HCT116 (cell line): ENCODE measurements at regions not wholly inside any gene's neighbourhood (a gene's known extent, or its start where the extent isn't known, plus 50 kb on each side); places are given as distances from the start of the nearest gene placed in this dataset.

Experiments used
- ATAC-seq: fragments of 200-7000 bp; cut with Tn5 transposase; 2 replicates; pipeline ENCODE4 v1.9.1; 2020; ENCODE audit warnings: mild to moderate bottlenecking, moderate library complexity
- BruUV-seq: library from RNA; stranded (reverse); fragments of 400-500 nt; replicated peaks from 2 replicates; lab custom pipeline; 2021; lab: Mats Ljungman, UMichigan
- CTCF ChIA-PET: fragments of 300-600 bp; sonication (Branson Sonifier 250); formaldehyde crosslinking; loops from one replicate; lab custom pipeline; 2021; ENCODE audit warnings: antibody characterized with exemption; lab: Charles Lee
- POLR2A ChIA-PET: fragments of 300-600, 350-600 bp; sonication (Branson Sonifier 250); formaldehyde crosslinking; loops from one replicate; lab custom pipeline; 2021; ENCODE audit warnings: antibody characterized with exemption; lab: Charles Lee
- RAD21 ChIA-PET, 2 experiments: fragments of 300-600 bp; sonication (Branson Sonifier 250); formaldehyde crosslinking; loops; one replicate each; lab custom pipeline; 2023; ENCODE audit warnings: low total read pairs in 2 of 2; ENCODE audit not compliant: uncharacterized antibody in 2 of 2, unreplicated experiment in 2 of 2, low non-redundant PET in 1 of 2; lab: Charles Lee
- DNase-seq: peaks from one replicate; pipeline ENCODE4 v3.0.0-alpha.2; 2010; ENCODE audit warnings: low read depth, low spot score
- H2AFZ ChIP-seq: fragments of 200-600 bp; shearing (Covaris generic), sonication (generic); 2 replicates; pipeline ENCODE4 v1.6.1; 2017; ENCODE audit warnings: low read depth, mixed run types, mixed read lengths, antibody characterized with exemption, low read length; ENCODE audit not compliant: poor library complexity, severe bottlenecking
- H3K27ac ChIP-seq: 2 replicates; pipeline ENCODE4 v1.5.1; 2012; ENCODE audit warnings: low read depth, low read length
- H3K27me3 ChIP-seq: fragments of 200-600 bp; sonication (generic); 2 replicates; pipeline ENCODE4 v1.6.1; 2016; ENCODE audit warnings: mixed run types, low read length, mixed read lengths; ENCODE audit not compliant: insufficient read depth
- H3K36me3 ChIP-seq, 2 experiments: fragments of 200-500 bp in 1 of 2; fragments of 200-600 bp in 1 of 2; sonication (Bioruptor generic) in 1 of 2; sonication (generic) in 1 of 2; 2 replicates each; pipeline versions ENCODE4 v1.5.1 to v1.6.1; 2014 to 2016; ENCODE audit warnings: low read length in 2 of 2, inconsistent platforms in 1 of 2, mixed read lengths in 1 of 2, mixed run types in 1 of 2; ENCODE audit not compliant: insufficient read depth in 2 of 2, control insufficient read depth in 1 of 2
- H3K4me1 ChIP-seq, 2 experiments: fragments of 200-600 bp in 1 of 2; sonication (generic) in 1 of 2; 2 replicates each; pipeline versions ENCODE4 v1.5.1 to v1.6.1; 2012 to 2017; ENCODE audit warnings: low read length in 2 of 2, inconsistent platforms in 1 of 2, mild to moderate bottlenecking in 1 of 2, mixed read lengths in 1 of 2, mixed run types in 1 of 2, moderate library complexity in 1 of 2; ENCODE audit not compliant: insufficient read depth in 2 of 2, control insufficient read depth in 1 of 2
- H3K4me2 ChIP-seq: fragments of 200-600 bp; sonication (generic); 2 replicates; pipeline ENCODE4 v1.6.1; 2017; ENCODE audit warnings: mixed run types, low read length, mixed read lengths
- H3K4me3 ChIP-seq, 2 experiments: fragments of 200-600 bp in 1 of 2; sonication (generic) in 1 of 2; replicated peaks in 1 of 2; 2 replicates each; pipeline ENCODE4 v1.5.1; 2011 to 2016; ENCODE audit warnings: low read length in 2 of 2, control low read depth in 1 of 2, low read depth in 1 of 2, mild to moderate bottlenecking in 1 of 2, mixed read lengths in 1 of 2, mixed run types in 1 of 2
- H3K79me2 ChIP-seq: fragments of 200-600 bp; sonication (generic); 2 replicates; pipeline ENCODE4 v1.6.1; 2017; ENCODE audit warnings: mild to moderate bottlenecking, mixed run types, low read length, moderate library complexity, mixed read lengths; ENCODE audit not compliant: insufficient read depth
- H3K9ac ChIP-seq: fragments of 200-600 bp; sonication (generic); 2 replicates; pipeline ENCODE4 v1.6.1; 2016; ENCODE audit warnings: low read length, mixed read lengths
- H3K9me2 ChIP-seq: fragments of 200-600 bp; sonication (generic), shearing (Covaris generic); 2 replicates; pipeline ENCODE4 v1.6.1; 2017; ENCODE audit warnings: mixed run types, mild to moderate bottlenecking, moderate library complexity; ENCODE audit not compliant: insufficient read depth
- H3K9me3 ChIP-seq, 2 experiments: fragments of 200-500 bp in 1 of 2; fragments of 200-600 bp in 1 of 2; sonication (Bioruptor generic) in 1 of 2; sonication (generic) in 1 of 2; 2 replicates each; pipeline ENCODE4 v1.6.1; 2014 to 2017; ENCODE audit warnings: low read length in 2 of 2, mixed read lengths in 2 of 2, inconsistent platforms in 1 of 2, low read depth in 1 of 2, mild to moderate bottlenecking in 1 of 2, mixed run types in 1 of 2, moderate library complexity in 1 of 2; ENCODE audit not compliant: control insufficient read depth in 1 of 2, insufficient read depth in 1 of 2
- H4K20me1 ChIP-seq: fragments of 200-600 bp; sonication (generic), shearing (Covaris generic); 2 replicates; pipeline ENCODE4 v1.6.1; 2017; ENCODE audit warnings: mixed run types, mild to moderate bottlenecking, moderate library complexity; ENCODE audit not compliant: insufficient read depth
- CEBPB ChIP-seq: IDR thresholded peaks from 2 replicates; pipeline ENCODE4 v1.6.1; 2012; ENCODE audit warnings: low read depth
- EGR1 ChIP-seq: IDR thresholded peaks from 2 replicates; pipeline ENCODE4 v1.6.1; 2012; ENCODE audit warnings: low read depth
- EZH2 ChIP-seq: fragments of 200-600 bp; sonication (generic); IDR thresholded peaks from 2 replicates; pipeline ENCODE4 v1.6.1; 2017; ENCODE audit warnings: antibody characterized with exemption, mixed run types
- EZH2phosphoT487 ChIP-seq: fragments of 200-600 bp; IDR thresholded peaks from 2 replicates; pipeline ENCODE4 v1.6.1; 2018; ENCODE audit warnings: antibody characterized with exemption, borderline replicate concordance
- JUND ChIP-seq: IDR thresholded peaks from 2 replicates; pipeline ENCODE4 v1.6.1; 2012
- MAX ChIP-seq: IDR thresholded peaks from 2 replicates; pipeline ENCODE4 v1.6.1; 2012
- RAD21 ChIP-seq: IDR thresholded peaks from 2 replicates; pipeline ENCODE4 v1.6.1; 2012; ENCODE audit warnings: low read depth, mild to moderate bottlenecking
- REST ChIP-seq: IDR thresholded peaks from 2 replicates; pipeline ENCODE4 v1.6.1; 2012; ENCODE audit warnings: low read depth
- TCF7L2 ChIP-seq: IDR thresholded peaks from 2 replicates; pipeline ENCODE4 v1.7.0; 2011; ENCODE audit warnings: borderline replicate concordance, inconsistent platforms; ENCODE audit not compliant: insufficient read depth, insufficient read length; ENCODE audit errors: extremely low read depth
- YY1 ChIP-seq: IDR thresholded peaks from 2 replicates; pipeline ENCODE4 v1.6.1; 2011; ENCODE audit warnings: low read length, low read depth, moderate library complexity, mild to moderate bottlenecking; ENCODE audit not compliant: insufficient replicate concordance; ENCODE audit errors: extremely low read depth
- ZFX ChIP-seq: fragments of 450-650 bp; IDR thresholded peaks from 2 replicates; pipeline ENCODE4 v1.6.1; 2017
- intact Hi-C: fragments of 100-400 bp; cut with micrococcal nuclease; formaldehyde crosslinking; loops from 2 replicates; pipeline ENCODE4 v1.10.0; 2022
- TF ChIP-seq, protein P1 (sequence below), 3 experiments: fragments of 200-600 bp in 1 of 3; sonication (generic) in 1 of 3; IDR thresholded peaks in 2 of 3; conservative IDR thresholded peaks in 1 of 3; 2 replicates each; pipeline ENCODE4 v1.5.1; 2012 to 2017; ENCODE audit warnings: low read depth in 2 of 3, low read length in 2 of 3, antibody characterized with exemption in 1 of 3, borderline replicate concordance in 1 of 3, control low read depth in 1 of 3, mild to moderate bottlenecking in 1 of 3, mixed read lengths in 1 of 3, mixed run types in 1 of 3, moderate library complexity in 1 of 3; ENCODE audit not compliant: insufficient read depth in 1 of 3

GRCh38 chr2:228318218-228318617 lies 136.7 kb upstream of the SPHKAP start:
- no peaks in the 10 kb centered on the region for H3K27me3 ChIP-seq
- RAD21 ChIA-PET: no interaction called here
- no peak overlapping the region for H3K27ac ChIP-seq
- H4K20me1 ChIP-seq: no peaks in the 10 kb centered on the region
- no peaks in the 10 kb centered on the region for H3K4me1 ChIP-seq
- H3K4me2 ChIP-seq: no peak overlapping the region
- no peak overlapping the region for H3K4me3 ChIP-seq
- no peaks in the 10 kb centered on the region for H3K9me2 ChIP-seq
- POLR2A ChIA-PET: no interaction called here
- no peaks in the 10 kb centered on the region for H3K79me2 ChIP-seq
- H2AFZ ChIP-seq: no peak overlapping the region
- no TSS peak for BruUV-seq
- CTCF ChIA-PET: interaction anchor here (1.5 to 1.6 kb wide), 2 partner anchors 16 to 339 kb away, joined by 3 to 4 read pairs; no protein-coding TSS in a partner anchor
- DNase-seq (peak; percentile 27), ATAC-seq (peak; percentile 90)
- no peak overlapping the region for H3K9ac ChIP-seq
- no peaks in the 10 kb centered on the region for H3K36me3 ChIP-seq
- intact Hi-C loops: loop anchor here (1.0 kb wide), 1 partner anchor 340 kb away; no protein-coding TSS in a partner anchor
- no peaks in the 10 kb centered on the region for H3K9me3 ChIP-seq
- no peak for TF ChIP-seq EZH2phosphoT487
- TF ChIP-seq JUND: no peak
- TF ChIP-seq TCF7L2: no peak
- TF ChIP-seq, protein P1, sequence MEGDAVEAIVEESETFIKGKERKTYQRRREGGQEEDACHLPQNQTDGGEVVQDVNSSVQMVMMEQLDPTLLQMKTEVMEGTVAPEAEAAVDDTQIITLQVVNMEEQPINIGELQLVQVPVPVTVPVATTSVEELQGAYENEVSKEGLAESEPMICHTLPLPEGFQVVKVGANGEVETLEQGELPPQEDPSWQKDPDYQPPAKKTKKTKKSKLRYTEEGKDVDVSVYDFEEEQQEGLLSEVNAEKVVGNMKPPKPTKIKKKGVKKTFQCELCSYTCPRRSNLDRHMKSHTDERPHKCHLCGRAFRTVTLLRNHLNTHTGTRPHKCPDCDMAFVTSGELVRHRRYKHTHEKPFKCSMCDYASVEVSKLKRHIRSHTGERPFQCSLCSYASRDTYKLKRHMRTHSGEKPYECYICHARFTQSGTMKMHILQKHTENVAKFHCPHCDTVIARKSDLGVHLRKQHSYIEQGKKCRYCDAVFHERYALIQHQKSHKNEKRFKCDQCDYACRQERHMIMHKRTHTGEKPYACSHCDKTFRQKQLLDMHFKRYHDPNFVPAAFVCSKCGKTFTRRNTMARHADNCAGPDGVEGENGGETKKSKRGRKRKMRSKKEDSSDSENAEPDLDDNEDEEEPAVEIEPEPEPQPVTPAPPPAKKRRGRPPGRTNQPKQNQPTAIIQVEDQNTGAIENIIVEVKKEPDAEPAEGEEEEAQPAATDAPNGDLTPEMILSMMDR (IDR thresholded peaks at IDR 0.05 in 2 of 3, conservative IDR thresholded peaks at IDR 0.05 in 1 of 3; ENCODE audit: borderline replicate concordance in 1 of 3, insufficient read depth in 1 of 3, low read depth in 2 of 3, low read length in 2 of 3): peak; percentile 34 to 75 (median 70); a peak in 5 of 6 replicates
- TF ChIP-seq ZFX: no peak
- peak; percentile 60 for TF ChIP-seq RAD21
- TF ChIP-seq, all 23 proteins: peak for 2

DNA sequence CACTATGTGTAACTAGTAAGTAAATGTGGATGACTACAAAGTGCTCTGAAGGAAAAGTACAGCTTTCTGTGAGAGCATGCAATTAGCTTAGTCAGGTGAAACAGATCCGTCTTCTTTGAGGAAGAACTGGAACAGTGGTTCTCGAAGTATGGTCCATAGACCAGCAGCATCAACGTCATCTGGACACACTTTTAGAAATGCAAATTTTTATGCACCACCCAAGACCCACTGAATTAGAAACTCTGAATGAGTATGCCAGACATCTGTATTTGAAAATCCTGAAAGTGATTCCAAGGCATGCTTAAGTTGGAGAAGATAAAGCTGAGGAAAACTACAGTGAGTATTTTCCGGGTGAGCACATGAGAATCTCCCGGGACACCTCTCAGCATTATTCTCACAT lies 130.7 kb upstream of the SPHKAP start:
- H3K79me2 ChIP-seq: no peaks in the 10 kb centered on the region
- RAD21 ChIA-PET: no interaction called here
- TF ChIP-seq EZH2 (no peak), REST (no peak), RAD21 (no peak), MAX (no peak), CEBPB (no peak), ZFX (no peak), EGR1 (no peak), YY1 (no peak)

More for the DNA sequence above, 130.7 kb upstream of the SPHKAP start:
- intact Hi-C loops: no loop called here
- ChIA-PET CTCF (no interaction called here), POLR2A (no interaction called here)
- BruUV-seq: no TSS peak
- H3K9me3 ChIP-seq: no peaks in the 10 kb centered on the region
- H3K27me3 ChIP-seq: no peaks in the 10 kb centered on the region
- no peak overlapping the region for H3K27ac ChIP-seq
- DNase-seq (no peak), ATAC-seq (no peak)
- H3K4me2 ChIP-seq: no peak overlapping the region
- H2AFZ ChIP-seq: no peak overlapping the region
- H3K9me2 ChIP-seq: no peaks in the 10 kb centered on the region
- H3K9ac ChIP-seq: no peak overlapping the region
- H3K4me1 ChIP-seq: no peaks in the 10 kb centered on the region
- H3K4me3 ChIP-seq: no peak overlapping the region
- no peaks in the 10 kb centered on the region for H3K36me3 ChIP-seq
- H4K20me1 ChIP-seq: no peaks in the 10 kb centered on the region
